C1 segment of cervical spinal cord (tissue), 14 donors: ENCODE measurements at regions not wholly inside any gene's neighbourhood (a gene's known extent, or its start where the extent isn't known, plus 50 kb on each side); places are given as distances from the start of the nearest gene placed in this dataset.

Experiments
- DNase-seq, 14 donors: peaks; one replicate each; lab custom pipeline; 2025; lab: John Stamatoyannopoulos, UW

DNA sequence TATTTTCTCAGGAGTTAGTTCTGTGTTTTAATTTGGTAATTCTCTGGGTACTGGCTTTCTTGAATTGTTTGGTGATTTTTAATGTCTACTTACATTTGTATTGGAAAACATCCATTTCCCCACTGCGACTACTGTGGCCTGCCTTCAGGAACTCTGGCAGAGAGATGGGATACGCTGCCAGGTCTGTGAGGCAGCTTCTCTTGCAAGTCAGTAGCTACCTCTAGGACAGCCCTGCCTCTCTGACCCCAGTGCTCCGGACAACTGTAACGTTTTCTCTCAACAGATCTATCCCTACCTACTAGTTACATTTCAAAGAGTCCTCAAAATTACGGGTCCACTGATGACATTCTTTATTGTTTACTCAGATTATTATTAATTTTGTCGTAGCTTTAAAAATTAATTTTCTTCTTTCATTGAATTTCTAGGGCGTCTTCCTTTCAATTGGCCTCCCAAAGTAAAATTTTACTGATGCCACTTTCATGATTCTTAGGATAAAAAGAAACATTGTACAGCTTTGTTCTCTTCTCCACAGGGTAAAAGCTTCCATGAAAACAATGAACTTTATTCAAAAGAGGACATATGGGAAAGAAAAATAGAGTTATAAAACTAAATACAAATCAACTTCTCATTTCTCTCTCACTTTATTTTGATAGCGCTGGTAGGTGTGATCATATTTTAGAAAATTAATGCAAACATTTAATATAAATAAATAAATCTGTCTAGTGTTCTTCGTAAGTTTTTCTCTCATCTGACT lies 123.2 kb upstream of the GOLGA8J start:
- no peak for DNase-seq

DNA sequence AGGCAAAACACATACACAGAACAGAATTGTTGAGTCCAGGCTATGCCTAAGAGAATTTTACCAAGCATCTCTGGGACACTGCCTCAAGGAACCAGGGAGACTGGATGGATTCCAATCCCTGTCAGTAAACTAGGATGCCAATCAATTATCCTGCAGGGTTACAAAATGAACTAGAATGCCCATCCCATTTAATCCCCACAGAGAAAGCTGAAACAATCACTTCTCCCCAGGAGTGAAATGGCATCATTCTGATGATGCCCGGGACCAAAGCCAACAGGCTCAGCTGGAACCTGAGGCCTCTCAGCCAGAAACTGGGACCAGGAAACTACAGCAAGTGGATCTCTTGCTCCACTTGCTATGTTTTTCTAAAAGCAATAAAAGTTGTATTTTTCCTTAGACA lies 130.0 kb upstream of the TJP1 start:
- peak in 11 of 14 donors; percentile 38 to 80 (median 62) for DNase-seq

GRCh38 chr15:29945943-29946596 lies 123.8 kb upstream of the TJP1 start:
- DNase-seq = no peak

DNA sequence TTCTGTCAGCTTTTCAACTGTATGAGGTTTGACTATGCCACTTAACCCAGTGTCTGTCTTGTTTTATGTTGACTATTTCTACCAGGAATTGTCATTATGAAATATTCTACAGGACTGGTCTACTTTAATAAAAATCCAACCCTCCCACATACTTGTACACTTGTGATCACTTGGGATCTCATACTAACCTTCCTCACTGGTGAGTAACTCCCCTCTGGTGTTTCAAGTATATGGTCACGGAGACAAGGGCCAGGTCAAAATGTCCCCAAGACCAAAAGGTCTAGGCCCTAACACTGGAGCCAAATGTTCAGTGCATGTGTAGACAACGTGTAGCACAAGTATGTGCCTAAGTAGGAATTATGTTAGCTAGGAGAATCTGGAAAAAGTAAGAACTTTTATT lies 122.7 kb upstream of the TJP1 start:
- DNase-seq = no peak

DNA sequence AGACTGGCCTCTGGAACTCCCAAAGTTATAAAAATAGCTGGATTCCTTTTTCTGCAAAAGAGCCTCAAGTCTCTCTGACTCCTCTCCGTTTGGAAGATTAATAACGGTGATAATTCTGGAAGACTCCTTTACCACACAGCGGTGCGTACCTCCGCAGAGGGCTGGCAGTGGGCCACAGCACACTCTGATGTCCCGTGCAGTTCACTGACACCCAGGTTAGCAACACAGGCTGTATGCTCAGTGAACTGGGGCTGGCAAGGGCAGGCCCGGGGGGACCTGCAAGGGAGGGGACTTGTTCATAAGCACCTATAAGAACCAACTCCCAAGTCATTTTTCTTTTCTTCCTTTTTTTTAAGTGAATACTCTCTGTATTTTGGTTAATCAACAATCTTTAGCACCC lies 120.3 kb upstream of the TJP1 start:
- no peak for DNase-seq

DNA sequence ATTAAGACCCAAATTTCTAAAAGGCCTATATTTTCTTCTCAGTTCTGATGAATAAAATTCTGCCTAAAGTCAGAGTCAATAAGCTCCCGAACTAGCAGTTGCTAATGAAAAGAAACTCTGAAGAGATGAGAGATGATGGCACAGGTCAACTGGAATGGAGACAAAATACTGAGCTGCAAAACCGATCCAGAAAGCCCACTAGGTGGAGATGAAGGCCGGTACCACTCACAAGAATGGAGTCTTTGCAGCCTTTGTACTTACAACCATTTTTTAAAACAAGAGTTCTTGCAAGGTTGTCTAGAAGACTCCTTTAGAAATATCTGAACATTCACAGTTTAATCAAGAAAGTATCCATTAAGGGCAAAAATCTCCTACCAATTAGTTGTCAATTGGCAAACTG lies 119.9 kb upstream of the TJP1 start:
- no peak for DNase-seq

- no peak for DNase-seq
Observed at GRCh38 chr15:29939404-29939803, 117.1 kb upstream of the TJP1 start.

DNA sequence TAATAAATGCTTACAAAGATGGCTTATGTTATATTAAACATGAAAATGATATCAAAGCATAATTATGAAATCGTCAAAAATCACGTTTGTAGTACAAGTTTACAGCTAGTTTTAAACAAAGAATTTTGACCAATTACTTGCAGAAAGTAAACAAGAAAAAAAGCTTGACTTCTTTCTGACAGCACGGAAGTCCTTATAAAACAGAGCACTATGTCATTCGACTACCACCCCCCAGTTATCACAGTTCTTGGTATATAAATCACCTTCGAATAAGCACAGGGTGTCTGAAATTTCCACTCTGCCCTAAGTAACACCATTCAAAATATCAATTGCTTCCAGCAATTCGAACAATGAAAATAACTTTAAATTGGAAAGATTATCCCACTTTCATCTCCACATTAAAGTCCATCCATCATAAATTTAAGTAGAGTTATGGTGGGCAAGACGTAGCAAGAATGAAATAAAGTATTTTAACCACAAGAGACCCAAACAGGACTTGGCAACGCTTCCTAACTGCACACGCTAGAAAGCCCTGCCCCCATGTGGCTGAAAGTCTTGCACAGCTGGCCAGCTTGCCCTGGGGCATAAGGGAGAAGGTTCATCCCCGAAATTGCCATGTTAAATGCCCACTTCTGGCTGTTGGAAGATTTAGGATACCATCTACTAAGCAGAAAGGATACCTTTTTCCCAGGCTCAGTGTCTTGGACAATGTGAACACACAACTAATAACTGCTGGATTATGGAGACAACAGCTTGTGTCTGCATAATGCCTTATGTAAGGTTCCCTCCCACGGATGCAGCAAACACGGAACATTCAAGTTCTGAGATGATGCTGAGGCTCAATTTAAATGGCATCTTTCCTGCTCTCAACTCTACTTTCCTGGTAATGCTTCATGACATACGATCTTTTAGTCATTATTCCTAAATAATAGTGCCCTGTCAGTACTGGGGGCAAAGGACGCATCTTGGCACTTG lies 116.4 kb upstream of the TJP1 start:
- DNase-seq = no peak

DNA sequence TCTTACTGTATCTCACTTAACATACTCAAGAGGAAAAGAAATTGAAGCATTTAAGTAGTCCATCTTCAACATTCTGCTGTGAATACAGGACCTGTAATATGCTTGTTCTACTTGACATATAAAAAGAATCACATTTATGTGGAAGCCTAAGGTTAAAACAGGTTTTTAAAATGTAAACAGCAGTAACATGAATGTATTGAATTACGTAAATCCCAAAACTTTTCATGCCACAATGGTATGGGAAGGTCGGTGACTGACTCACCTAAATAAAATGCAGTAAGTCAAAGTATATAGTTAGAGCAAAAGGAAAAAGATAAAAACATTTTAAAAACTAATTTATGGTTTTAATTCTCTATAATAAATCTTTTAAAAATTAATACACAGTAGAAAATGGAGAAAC lies 115.7 kb upstream of the TJP1 start:
- no peak for DNase-seq

- no peak for DNase-seq
Observed at GRCh38 chr15:29936353-29937049, 114.2 kb upstream of the TJP1 start.

- no peak for DNase-seq
Observed at GRCh38 chr15:29935296-29936004, 113.2 kb upstream of the TJP1 start.

DNA sequence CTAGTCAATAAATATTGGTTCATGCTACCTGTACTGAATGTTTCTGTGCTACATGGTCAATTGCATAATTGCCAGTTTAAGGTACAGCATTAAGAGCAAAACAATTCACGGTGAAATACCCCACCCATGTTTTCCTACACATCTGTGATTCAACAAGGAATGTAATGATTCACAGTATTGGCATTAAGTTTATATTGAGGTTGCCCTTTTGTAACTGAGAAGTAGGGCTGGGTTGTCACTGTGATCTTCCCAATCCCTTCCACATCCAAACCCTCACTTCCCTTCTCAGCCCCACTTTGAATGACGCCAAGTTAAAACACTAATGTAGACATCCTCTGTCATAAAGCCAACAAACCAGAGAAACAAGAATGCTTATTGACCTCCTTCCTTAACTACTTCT lies 112.0 kb upstream of the TJP1 start:
- no peak for DNase-seq

DNA sequence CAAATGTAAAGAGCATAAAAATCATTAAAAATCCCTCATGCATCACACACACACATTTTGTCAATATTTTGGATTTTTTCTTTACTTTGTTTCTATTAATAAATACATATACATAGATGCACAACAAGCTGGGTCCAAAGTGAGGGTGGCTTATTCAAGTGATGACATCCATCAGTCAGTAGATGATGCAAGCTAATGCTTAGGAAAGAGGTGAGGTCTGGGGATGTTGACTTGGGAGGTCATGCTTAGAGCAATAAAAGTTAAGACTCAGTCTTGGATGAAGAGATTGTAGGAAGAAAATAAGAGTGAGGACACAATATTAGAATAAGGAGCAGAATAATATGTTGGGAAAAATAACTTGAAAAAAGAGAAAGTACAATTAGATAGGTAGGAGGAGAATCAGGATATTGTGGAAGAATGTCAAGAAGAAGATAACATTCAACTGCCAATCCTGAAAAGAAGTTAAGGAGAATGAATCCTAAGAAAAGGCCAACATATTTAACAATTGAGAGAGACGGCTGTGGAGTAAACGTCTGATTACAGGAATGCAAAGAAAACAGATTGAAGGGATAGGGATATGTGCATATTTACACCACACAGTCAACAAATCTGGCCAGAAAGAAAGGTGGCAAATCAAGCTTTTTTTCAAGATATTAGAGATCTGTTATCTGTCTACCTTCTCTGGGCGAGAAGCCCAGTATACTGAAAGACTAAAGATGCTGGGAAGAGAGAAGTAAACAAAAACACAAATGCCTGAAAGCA lies 111.0 kb upstream of the TJP1 start:
- no peak for DNase-seq

- DNase-seq = no peak
Observed at GRCh38 chr15:29926083-29926388, 103.8 kb upstream of the TJP1 start.

DNA sequence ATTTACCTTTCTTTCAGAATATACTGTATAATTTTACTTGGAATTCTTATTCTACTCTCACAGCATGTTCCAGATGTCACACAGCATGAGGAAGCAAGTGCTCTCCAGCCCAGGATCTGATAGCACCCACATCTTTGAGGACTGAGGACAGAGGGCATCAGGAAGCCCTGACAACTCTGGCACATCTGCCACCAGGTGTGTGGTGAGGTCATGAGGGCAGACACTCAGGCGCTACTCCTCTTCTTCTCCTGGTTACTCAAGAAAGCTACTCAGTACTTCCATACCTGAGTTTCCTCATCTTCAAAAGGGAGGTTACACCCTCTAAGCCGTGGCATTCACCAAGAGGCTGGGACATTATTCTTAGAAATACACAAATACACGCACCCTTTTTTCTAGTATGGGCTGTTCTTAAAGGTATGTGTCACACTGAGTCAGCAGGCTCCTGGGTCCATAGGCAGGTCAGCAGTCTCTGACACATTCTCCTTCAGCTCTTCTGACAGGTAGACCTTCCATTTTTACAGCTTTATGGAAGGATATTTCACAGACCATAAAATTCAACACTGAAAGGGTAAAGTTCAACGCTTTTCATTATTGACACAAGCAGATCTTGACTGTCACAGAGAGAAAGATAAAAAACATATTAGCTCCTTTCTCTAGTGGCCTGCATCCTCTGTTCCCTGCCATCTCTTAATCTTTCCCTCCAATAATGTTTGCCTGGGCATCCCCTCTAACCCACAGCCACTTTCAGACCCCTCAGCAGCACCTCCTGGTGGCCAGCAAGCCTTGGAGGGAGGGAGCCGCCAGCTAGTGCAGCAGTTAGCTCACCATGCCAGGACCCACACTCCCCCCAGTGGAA lies 103.2 kb upstream of the TJP1 start:
- peak in 2 of 14 donors; percentile 21 to 31 for DNase-seq

DNA sequence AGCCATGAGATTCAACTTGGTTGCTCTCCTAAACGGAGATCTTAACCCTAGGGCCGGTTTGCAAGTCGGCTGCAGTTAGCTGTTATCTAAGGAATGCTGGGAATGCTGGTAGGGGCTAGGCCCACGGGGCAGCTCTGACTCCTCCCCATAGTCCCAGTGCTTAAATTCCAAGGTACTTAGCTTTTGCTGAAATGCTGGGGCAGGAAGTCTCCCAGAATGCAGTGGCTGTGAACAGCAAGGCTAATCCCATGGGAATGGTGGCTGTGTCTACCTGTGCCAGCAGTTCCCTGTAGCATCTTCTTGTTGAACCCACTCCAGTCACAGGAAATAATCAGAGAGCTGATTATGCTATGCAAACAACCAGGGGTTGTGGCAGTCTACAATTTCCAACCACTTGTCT lies 102.5 kb upstream of the TJP1 start:
- DNase-seq = no peak

DNA sequence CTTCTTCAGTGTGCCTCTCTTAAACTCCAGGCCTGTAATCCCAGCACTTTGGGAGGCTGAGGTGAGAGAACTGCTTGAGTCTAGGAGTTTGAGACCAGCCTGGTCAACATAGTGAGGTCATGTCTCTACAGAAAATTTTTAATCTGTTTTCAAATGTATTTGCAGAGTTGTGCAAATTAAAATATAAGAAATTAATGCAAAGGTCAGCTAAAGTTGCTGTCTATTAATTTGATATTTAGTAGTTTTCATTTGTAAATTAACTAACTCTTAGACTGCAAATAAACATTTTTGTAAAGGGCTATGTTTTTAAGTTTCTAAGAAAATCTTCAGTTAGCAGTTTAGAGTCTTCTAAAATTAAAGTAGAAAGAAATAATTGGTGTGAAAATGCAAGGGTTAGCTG lies 99.9 kb upstream of the TJP1 start:
- DNase-seq = no peak

GRCh38 chr15:29921130-29921601 lies 98.9 kb upstream of the TJP1 start:
- DNase-seq = no peak

DNA sequence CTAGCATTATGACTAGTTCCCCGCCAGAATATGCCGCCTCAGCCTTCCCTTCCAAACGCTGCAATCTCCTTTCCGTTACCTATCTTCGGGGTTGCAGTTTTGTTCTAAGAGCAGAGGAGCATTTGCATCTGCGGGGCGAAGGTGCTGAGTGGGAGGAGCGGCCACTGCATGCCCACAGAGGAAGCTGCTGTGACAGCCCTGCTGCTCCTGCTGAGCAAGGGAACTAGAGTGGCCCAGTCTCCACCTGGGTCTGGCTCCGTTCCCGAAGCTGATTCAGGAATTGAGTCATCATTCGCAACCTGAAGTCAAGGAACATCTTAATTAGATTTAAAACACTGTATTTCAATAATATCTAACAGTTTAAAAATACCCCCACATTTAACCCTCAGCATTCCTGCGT lies 98.2 kb upstream of the TJP1 start:
- peak in 1 of 14 donors; percentile 31 for DNase-seq
